Psoas muscle (tissue), 7 donors: ENCODE measurements at regions not wholly inside any gene's neighbourhood (a gene's known extent, or its start where the extent isn't known, plus 50 kb on each side); places are given as distances from the start of the nearest gene placed in this dataset.

Source experiments
- ATAC-seq, 4 donors: fragments of 200-7000 bp; cut with Tn5 transposase; one replicate each; pipeline ENCODE4 v1.9.1; 2020; ENCODE audit warnings: moderate library complexity in 3 of 4, mild to moderate bottlenecking in 2 of 4
- DNase-seq, 2 donors: peaks; one replicate each; pipeline ENCODE4 v3.0.0-alpha.2; 2020
- H3K27ac ChIP-seq: fragments of 200-600 bp; one replicate; pipeline ENCODE4 v1.8.0; 2022
- H3K27me3 ChIP-seq, 3 donors: fragments of 200-600 bp in 1 of 3; one replicate each; pipeline versions ENCODE4 v1.6.1 to v1.8.0; 2013 to 2022; ENCODE audit warnings: low read length in 2 of 3, mild to moderate bottlenecking in 2 of 3, moderate library complexity in 1 of 3; ENCODE audit not compliant: insufficient read depth in 3 of 3
- H3K36me3 ChIP-seq, 2 donors: fragments of 200-600 bp in 1 of 2; one replicate each; pipeline versions ENCODE4 v1.6.1 to v1.8.0; 2013 to 2022; ENCODE audit warnings: low read depth in 1 of 2, mild to moderate bottlenecking in 1 of 2, moderate library complexity in 1 of 2; ENCODE audit not compliant: insufficient read depth in 1 of 2
- H3K4me1 ChIP-seq: fragments of 200-600 bp; one replicate; pipeline ENCODE4 v1.8.0; 2022
- H3K4me3 ChIP-seq: fragments of 200-600 bp; one replicate; pipeline ENCODE4 v1.8.0; 2022; ENCODE audit warnings: mild to moderate bottlenecking
- H3K9me3 ChIP-seq: fragments of 200-600 bp; one replicate; pipeline ENCODE4 v1.8.0; 2022
- WGBS, 3 donors: extraction: QIAGEN DNeasy Blood & Tissue Kit; methylation state at CpG; one replicate each; pipeline versions ENCODE4 v1.1.6 to v1.1.7; 2013; 5-methylcytosine and 5-hydroxymethylcytosine counted together
- intact Hi-C, 2 donors: fragments of 100-400 bp; cut with DNase I; formaldehyde crosslinking; loops; one replicate each; pipeline versions ENCODE4 v1.11.0 to v1.14.2; 2022
- TF ChIP-seq, protein P1 (sequence below): fragments of 200-600 bp; IDR thresholded peaks from one replicate; pipeline ENCODE4 v1.8.0; 2022; ENCODE audit warnings: antibody characterized with exemption
- donor health status: healthy with polysubstance abuse.
- donor health status: DM: no; HTN: no; CAD: no; lungs with moderate emphysema.
- donor health status: Bipolar disorder and iron deficiency.
- donor health status: healthy.
- donor health status: DM: yes; HTN: yes; CAD: no.
- donor health status: DM: no; HTN: no; CAD: no.
- donor health status: DM: yes; HTN: yes; CAD: no.

DNA sequence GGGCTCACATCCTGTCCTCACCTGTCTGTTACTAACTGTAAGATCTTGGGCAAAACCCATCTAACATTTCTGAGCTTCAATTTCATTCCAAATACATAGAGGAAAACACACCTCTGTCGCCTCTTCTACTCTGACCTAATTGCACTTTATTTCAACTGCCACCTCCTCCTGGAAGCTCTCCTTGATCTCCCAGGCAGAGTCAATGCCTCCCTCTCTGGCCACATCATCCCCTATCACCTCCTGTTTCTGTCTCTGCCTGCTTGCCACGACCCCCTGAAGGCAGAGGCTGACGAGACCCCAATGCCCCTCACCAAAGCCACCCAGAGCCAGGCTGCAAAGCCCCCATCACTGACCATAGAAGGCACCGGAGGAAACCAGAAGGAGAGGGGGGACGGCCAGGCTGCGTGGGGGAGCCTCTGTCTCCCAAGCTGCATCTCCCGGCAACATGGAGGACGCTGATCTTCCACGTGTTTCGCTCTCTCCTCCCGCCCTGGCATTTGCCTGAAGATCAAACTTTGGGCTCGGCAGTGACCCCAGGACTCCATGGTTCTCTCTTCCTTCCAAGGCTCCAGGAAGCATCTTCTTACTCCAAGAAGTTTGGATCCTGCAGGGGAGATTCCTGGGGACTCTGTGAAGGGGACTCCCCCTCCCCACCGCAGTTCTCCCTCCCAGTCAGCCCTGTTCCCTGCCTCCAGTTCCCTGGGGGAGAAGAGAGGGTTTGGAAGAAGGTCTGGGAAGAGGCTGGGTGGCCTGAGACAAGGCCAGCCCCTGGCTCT, 50.1 kb upstream of the BCL11B start:
- 50 to 54% (median 54%) methylated on average over 10 to 13 of the region's 13 CpGs for WGBS, 3 donors
- Histone ChIP-seq H3K27me3 (peaks cover 0 to 18% (median 11%) of the 10 kb centered on the region in 3 donors), H3K4me1 (no peaks in the 10 kb centered on the region), H3K9me3 (no peaks in the 10 kb centered on the region), H3K4me3 (no peak overlapping the region), H3K27ac (no peak overlapping the region), H3K36me3 (no peaks in the 10 kb centered on the region)
- no peak for ATAC-seq
- no peak for DNase-seq
- intact Hi-C loops: loop anchor here in 1 of 2 donors (5.0 kb wide), 1 partner anchor 90 kb away; no protein-coding TSS in a partner anchor
- TF ChIP-seq, protein P1, sequence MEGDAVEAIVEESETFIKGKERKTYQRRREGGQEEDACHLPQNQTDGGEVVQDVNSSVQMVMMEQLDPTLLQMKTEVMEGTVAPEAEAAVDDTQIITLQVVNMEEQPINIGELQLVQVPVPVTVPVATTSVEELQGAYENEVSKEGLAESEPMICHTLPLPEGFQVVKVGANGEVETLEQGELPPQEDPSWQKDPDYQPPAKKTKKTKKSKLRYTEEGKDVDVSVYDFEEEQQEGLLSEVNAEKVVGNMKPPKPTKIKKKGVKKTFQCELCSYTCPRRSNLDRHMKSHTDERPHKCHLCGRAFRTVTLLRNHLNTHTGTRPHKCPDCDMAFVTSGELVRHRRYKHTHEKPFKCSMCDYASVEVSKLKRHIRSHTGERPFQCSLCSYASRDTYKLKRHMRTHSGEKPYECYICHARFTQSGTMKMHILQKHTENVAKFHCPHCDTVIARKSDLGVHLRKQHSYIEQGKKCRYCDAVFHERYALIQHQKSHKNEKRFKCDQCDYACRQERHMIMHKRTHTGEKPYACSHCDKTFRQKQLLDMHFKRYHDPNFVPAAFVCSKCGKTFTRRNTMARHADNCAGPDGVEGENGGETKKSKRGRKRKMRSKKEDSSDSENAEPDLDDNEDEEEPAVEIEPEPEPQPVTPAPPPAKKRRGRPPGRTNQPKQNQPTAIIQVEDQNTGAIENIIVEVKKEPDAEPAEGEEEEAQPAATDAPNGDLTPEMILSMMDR: no peak
